GM23248 (cell line): ENCODE measurements at regions not wholly inside any gene's neighbourhood (a gene's known extent, or its start where the extent isn't known, plus 50 kb on each side); places are given as distances from the start of the nearest gene placed in this dataset.

Source experiments
- DNase-seq: peaks from one replicate; pipeline ENCODE4 v3.0.0-alpha.2; 2015
- H2AFZ ChIP-seq: fragments of 200-600 bp; sonication (generic); 2 replicates; pipeline ENCODE4 v1.6.1; 2016; ENCODE audit warnings: antibody characterized with exemption
- H3F3A ChIP-seq: fragments of 200-600 bp; sonication (generic); 2 replicates; pipeline ENCODE4 v1.6.1; 2016; ENCODE audit warnings: mild to moderate bottlenecking, antibody characterized with exemption, mixed run types; ENCODE audit not compliant: insufficient read depth
- H3K27ac ChIP-seq: fragments of 200-600 bp; sonication (generic); 2 replicates; pipeline ENCODE4 v1.5.1; 2016; ENCODE audit warnings: mild to moderate bottlenecking
- H3K27me3 ChIP-seq: fragments of 200-600 bp; sonication (generic); replicated peaks from 2 replicates; pipeline ENCODE4 v1.6.1; 2016; ENCODE audit warnings: mild to moderate bottlenecking; ENCODE audit not compliant: insufficient read depth
- H3K36me3 ChIP-seq: fragments of 200-600 bp; sonication (generic); 2 replicates; pipeline ENCODE4 v1.6.1; 2016; ENCODE audit warnings: low read depth, mild to moderate bottlenecking
- H3K4me1 ChIP-seq: fragments of 200-600 bp; sonication (generic); 2 replicates; pipeline ENCODE4 v1.6.1; 2016; ENCODE audit warnings: mild to moderate bottlenecking; ENCODE audit not compliant: insufficient read depth
- H3K4me2 ChIP-seq: fragments of 200-600 bp; sonication (generic); one replicate; pipeline ENCODE4 v1.6.1; 2016; ENCODE audit warnings: mild to moderate bottlenecking; ENCODE audit not compliant: unreplicated experiment
- H3K4me3 ChIP-seq: fragments of 200-600 bp; sonication (generic); 2 replicates; pipeline ENCODE4 v1.5.1; 2016; ENCODE audit warnings: mild to moderate bottlenecking
- H3K79me2 ChIP-seq: fragments of 200-600 bp; sonication (generic); 2 replicates; pipeline ENCODE4 v1.6.1; 2016; ENCODE audit warnings: mild to moderate bottlenecking; ENCODE audit not compliant: insufficient read depth
- H3K9ac ChIP-seq: fragments of 200-600 bp; sonication (generic); 2 replicates; pipeline ENCODE4 v1.6.1; 2016; ENCODE audit warnings: mild to moderate bottlenecking
- H3K9me2 ChIP-seq: fragments of 200-600 bp; sonication (generic); 2 replicates; pipeline ENCODE4 v1.6.1; 2016; ENCODE audit warnings: mixed run types, mild to moderate bottlenecking, moderate library complexity; ENCODE audit not compliant: insufficient read depth
- H3K9me3 ChIP-seq: fragments of 200-600 bp; sonication (generic); one replicate; pipeline ENCODE4 v1.6.1; 2017; ENCODE audit warnings: low read depth
- H4K20me1 ChIP-seq: fragments of 200-600 bp; sonication (generic); 2 replicates; pipeline ENCODE4 v1.6.0; 2016; ENCODE audit not compliant: insufficient read depth
- EZH2 ChIP-seq: fragments of 200-600 bp; sonication (generic); IDR thresholded peaks from 2 replicates; pipeline ENCODE4 v1.6.1; 2018; ENCODE audit warnings: antibody characterized with exemption, mild to moderate bottlenecking; ENCODE audit not compliant: insufficient read depth, poor library complexity, severe bottlenecking
- EZH2phosphoT487 ChIP-seq: fragments of 200-600 bp; sonication (generic); IDR thresholded peaks from 2 replicates; pipeline ENCODE4 v1.6.1; 2018; ENCODE audit warnings: antibody characterized with exemption, moderate library complexity, mild to moderate bottlenecking, low read depth; ENCODE audit not compliant: insufficient read depth
- WGBS, 2 experiments: methylation state at CpG; one replicate each; pipeline ENCODE4 v1.1.6; 2015 to 2017; ENCODE audit warnings: low lambda C conversion rate in 2 of 2, low coverage in 1 of 2; ENCODE audit errors: missing lambda C conversion rate in 2 of 2; 5-methylcytosine and 5-hydroxymethylcytosine counted together
- in situ Hi-C: fragments of 300-500 bp; cut with MboI; formaldehyde crosslinking; loops from 2 replicates; pipeline ENCODE4 v1.15.0; 2020

DNA sequence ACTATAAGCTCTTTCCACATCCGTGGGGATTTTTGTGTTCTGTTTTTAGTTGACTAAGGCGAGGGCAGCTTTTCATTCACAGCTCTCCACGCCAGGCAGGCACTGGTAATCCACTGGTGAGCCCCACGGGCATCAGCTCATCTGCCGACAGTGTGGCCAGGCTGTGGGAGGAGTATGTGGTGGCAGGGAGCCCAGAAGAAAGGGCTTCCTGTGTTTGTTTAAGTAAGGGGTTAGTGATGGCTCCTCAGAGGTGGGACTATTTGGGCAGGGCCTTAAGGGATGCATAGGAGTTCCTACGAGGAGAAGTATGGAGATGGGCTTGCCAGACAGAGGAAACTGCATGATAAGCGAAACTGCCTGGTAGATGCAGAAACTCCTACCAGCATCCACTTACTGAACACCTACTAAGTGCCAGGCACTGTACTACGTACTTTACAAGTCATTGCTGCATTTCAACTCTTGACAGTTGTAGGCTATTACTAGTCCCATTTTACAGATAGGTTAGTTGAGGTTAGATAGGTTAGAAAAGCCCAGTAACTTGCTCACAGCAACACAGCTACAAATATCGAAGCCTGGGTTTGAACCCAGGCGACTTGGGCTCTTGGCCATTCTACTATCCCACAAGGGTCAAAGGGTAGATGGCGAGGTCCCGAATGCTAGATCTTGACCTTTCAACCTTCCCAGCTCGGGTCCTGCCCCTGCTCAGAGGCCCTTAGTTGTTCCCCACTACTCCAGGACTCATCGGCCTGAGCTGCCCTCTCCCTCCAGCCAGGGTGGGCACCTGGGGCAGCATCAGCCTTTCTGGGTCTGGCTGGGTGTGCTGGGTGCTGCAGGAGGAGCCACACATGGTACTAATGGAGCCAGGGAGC lies 55.1 kb downstream of the CEBPB start:
- no peaks in the 10 kb centered on the region for H3K27me3 ChIP-seq
- DNase-seq: peak; percentile 68
- H3K36me3 ChIP-seq: no peaks in the 10 kb centered on the region
- no peak for TF ChIP-seq EZH2
- no peak overlapping the region for H2AFZ ChIP-seq
- H3K9me3 ChIP-seq: no peaks in the 10 kb centered on the region
- no peak overlapping the region for H3K9ac ChIP-seq
- no peaks in the 10 kb centered on the region for H4K20me1 ChIP-seq
- 0 out of 2 replicates have a peak overlapping the region, but pooled peaks have one; percentile 13 for H3K27ac ChIP-seq
- H3K4me3 ChIP-seq: no peak overlapping the region
- H3F3A ChIP-seq: no peaks in the 10 kb centered on the region
- peaks cover 23% of the 10 kb centered on the region for H3K4me1 ChIP-seq
- no peak overlapping the region for H3K4me2 ChIP-seq
- no peaks in the 10 kb centered on the region for H3K9me2 ChIP-seq
- WGBS, 2 experiments: 59 to 66% methylated on average over 14 of the region's 14 CpGs
- in situ Hi-C loops: no loop called here
- no peaks in the 10 kb centered on the region for H3K79me2 ChIP-seq

DNA sequence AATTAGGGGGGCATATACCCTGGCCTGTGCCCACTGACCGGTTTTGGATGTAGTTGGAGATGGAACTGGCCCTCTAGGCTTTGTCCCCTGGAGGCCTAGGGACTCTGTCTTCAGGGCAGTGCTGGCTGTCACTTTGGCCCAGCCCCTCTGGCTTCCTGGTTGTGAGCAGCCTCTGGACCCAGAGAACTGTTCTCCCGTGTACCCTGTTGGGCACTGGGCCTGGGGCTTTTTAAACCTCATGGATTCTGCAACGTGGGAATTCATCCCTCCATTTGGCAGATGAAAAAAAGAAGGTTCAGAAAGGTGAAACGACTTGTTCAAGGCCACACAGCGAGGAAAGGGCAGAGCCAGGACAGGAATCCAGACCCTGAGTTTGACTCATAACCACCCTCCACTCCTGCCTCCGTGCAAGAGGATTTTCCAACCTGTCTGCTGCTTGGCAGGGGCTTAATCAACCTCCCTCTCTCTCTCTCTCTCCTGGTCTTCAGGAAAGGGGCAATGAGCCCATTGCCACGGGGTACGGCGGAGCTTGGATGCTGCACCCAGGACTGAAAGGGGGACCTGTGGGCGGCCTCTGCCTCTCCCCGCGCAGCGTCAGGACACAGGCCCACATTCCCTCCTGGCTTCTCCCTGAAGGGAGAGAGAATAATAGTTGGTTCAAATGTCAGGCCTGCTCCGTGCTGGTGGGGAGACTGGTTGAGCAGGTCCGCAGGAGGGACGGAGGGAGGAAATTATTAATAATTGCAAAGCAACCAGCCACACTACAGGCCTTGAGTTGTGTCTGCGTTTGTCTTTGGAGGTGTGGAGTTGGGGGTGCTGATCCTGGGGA lies 56.0 kb downstream of the CEBPB start:
- H3K9me2 ChIP-seq: no peaks in the 10 kb centered on the region
- in situ Hi-C loops: no loop called here
- no peak overlapping the region for H2AFZ ChIP-seq
- H3K27me3 ChIP-seq: no peaks in the 10 kb centered on the region
- no peak overlapping the region for H3K27ac ChIP-seq
- no peaks in the 10 kb centered on the region for H4K20me1 ChIP-seq
- no peaks in the 10 kb centered on the region for H3K79me2 ChIP-seq
- peaks cover 5% of the 10 kb centered on the region for H3F3A ChIP-seq
- 89 to 92% methylated on average over 17 of the region's 17 CpGs for WGBS, 2 experiments
- DNase-seq: no peak
- H3K9ac ChIP-seq: no peak overlapping the region
- H3K4me3 ChIP-seq: no peak overlapping the region
- TF ChIP-seq EZH2phosphoT487 (no peak), EZH2 (no peak)
- H3K4me2 ChIP-seq: no peak overlapping the region
- H3K4me1 ChIP-seq: peaks cover 29% of the 10 kb centered on the region
- no peaks in the 10 kb centered on the region for H3K9me3 ChIP-seq
- no peaks in the 10 kb centered on the region for H3K36me3 ChIP-seq

DNA sequence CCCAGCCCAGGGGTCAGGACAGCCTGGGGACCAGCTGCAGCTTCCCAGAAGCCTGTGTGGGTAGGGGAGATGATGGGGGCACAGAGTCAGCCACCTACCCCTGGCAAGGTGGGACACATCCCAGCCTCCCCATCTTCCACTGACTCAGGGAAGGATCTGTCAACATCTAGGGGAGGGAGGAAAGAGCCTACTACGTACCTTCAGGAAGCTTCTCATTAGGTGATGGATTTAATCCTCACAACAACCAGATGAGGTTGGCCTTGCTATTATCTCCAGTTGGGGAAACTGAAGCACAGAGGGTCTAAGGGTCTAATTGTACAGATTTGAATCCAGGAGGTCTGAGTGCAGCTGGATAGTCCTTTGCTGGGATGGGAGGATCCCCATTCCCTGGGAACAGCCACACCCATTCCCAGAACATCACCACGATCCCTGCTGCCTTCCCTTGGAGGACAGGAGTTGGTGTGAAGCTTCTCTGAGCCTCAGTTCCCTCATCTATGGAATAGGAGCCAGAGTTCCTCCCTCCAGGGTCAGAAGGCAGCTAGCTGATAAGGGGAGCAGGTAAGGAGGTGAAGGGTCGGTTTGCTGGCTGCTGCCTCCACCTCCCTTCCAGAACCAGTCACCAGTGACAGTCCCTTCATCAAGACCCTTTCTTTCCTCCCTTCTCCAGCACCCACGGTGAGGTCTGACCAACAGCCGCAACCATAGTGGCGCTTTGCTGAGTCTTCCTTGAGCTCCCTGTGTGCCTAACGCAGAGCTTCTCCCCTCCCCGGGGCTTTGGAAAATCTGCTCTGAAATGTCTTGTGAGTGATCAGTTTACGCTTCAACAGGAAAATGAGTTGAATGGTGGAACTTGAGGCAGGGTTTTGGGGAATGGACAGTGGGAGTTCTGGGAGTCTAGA lies 56.8 kb downstream of the CEBPB start:
- H3K9ac ChIP-seq: peak overlapping the region; percentile 20

More for the DNA sequence above, 56.8 kb downstream of the CEBPB start:
- H3K36me3 ChIP-seq: no peaks in the 10 kb centered on the region
- H3K4me1 ChIP-seq: peaks cover 36% of the 10 kb centered on the region
- H3K4me2 ChIP-seq: no peak overlapping the region
- H3K27ac ChIP-seq: peak overlapping the region; percentile 35
- no peak overlapping the region for H3K4me3 ChIP-seq
- no peaks in the 10 kb centered on the region for H3K79me2 ChIP-seq
- no peaks in the 10 kb centered on the region for H4K20me1 ChIP-seq
- no peak for DNase-seq
- no peaks in the 10 kb centered on the region for H3K27me3 ChIP-seq
- in situ Hi-C loops: no loop called here
- no peaks in the 10 kb centered on the region for H3K9me2 ChIP-seq
- 72 to 81% methylated on average over 9 of the region's 9 CpGs for WGBS, 2 experiments
- TF ChIP-seq EZH2phosphoT487: no peak
- TF ChIP-seq EZH2: no peak
- H2AFZ ChIP-seq: peak overlapping the region; percentile 70
- H3K9me3 ChIP-seq: no peaks in the 10 kb centered on the region
- H3F3A ChIP-seq: peaks cover 8% of the 10 kb centered on the region
